Naive B cell (primary cell): ENCODE measurements at regions not wholly inside any gene's neighbourhood (a gene's known extent, or its start where the extent isn't known, plus 50 kb on each side); places are given as distances from the start of the nearest gene placed in this dataset.

ENCODE experiments used
- ATAC-seq, 2 donors: fragments of 150-1000 bp; cut with Tn5 transposase; 2 replicates each; pipeline ENCODE4 v1.10.0; 2021; ENCODE audit warnings: low read depth in 2 of 2, mild to moderate bottlenecking in 2 of 2, moderate library complexity in 2 of 2
- DNase-seq: peaks from one replicate; pipeline ENCODE4 v3.0.0; 2022
- H3K27ac Mint-ChIP-seq, 6 donors: one replicate each; pipeline ENCODE4 v1.8.0; 2020 to 2022; ENCODE audit warnings: mild to moderate bottlenecking in 6 of 6, mixed read lengths in 6 of 6, moderate library complexity in 5 of 6, inconsistent platforms in 2 of 6
- H3K27me3 Mint-ChIP-seq, 3 donors: one replicate each; pipeline ENCODE4 v1.8.0; 2021 to 2022; ENCODE audit warnings: mixed read lengths in 3 of 3, mild to moderate bottlenecking in 1 of 3
- H3K36me3 Mint-ChIP-seq, 2 donors: one replicate each; pipeline ENCODE4 v1.8.0; 2020 to 2022; ENCODE audit warnings: mixed read lengths in 2 of 2, inconsistent platforms in 1 of 2, mild to moderate bottlenecking in 1 of 2
- H3K4me1 Mint-ChIP-seq, 3 donors: one replicate each; pipeline ENCODE4 v1.8.0; 2020 to 2022; ENCODE audit warnings: mixed read lengths in 3 of 3, inconsistent platforms in 1 of 3, mild to moderate bottlenecking in 1 of 3, moderate library complexity in 1 of 3
- H3K4me3 Mint-ChIP-seq, 8 donors: one replicate each; pipeline ENCODE4 v1.8.0; 2020 to 2022; ENCODE audit warnings: mild to moderate bottlenecking in 8 of 8, mixed read lengths in 8 of 8, moderate library complexity in 8 of 8, inconsistent platforms in 2 of 8
- H3K9me3 Mint-ChIP-seq, 7 donors: one replicate each; pipeline ENCODE4 v1.8.0; 2020 to 2022; ENCODE audit warnings: mixed read lengths in 7 of 7, mild to moderate bottlenecking in 5 of 7, inconsistent platforms in 2 of 7, moderate library complexity in 1 of 7

DNA sequence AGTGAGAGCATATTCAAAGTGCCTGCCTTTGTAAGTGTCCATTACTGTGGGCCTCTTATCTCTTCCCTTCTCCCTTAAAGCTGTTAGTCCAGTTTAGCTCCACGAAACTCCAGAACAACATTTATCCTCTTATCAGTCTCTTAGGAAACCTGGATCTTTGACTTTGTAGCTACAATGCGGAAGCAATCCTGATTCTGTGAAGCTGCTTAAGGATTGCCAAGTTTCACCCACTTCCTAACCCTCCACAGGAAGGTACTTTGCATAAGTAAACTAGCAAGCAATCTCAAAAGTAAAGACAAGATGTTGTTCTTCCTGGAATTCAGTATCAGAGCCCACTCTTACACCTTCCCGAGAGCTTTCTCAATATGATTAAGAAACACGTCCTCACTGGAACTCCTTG, 164.9 kb upstream of the USP25 start:
- ATAC-seq (no peak), DNase-seq (no peak)
- Mint-ChIP-seq H3K4me1 (no peaks in the 10 kb centered on the region), H3K4me3 (no peak overlapping the region), H3K9me3 (no peaks in the 10 kb centered on the region), H3K36me3 (no peaks in the 10 kb centered on the region), H3K27ac (no peak overlapping the region), H3K27me3 (peaks cover 3 to 11% (median 8%) of the 10 kb centered on the region in 3 donors)

- no peak overlapping the region for H3K27ac Mint-ChIP-seq
- DNase-seq, result no peak
- no peaks in the 10 kb centered on the region for H3K36me3 Mint-ChIP-seq
- peaks cover 3 to 11% (median 8%) of the 10 kb centered on the region in 3 donors for H3K27me3 Mint-ChIP-seq
- no peaks in the 10 kb centered on the region for H3K4me1 Mint-ChIP-seq
- ATAC-seq, result no peak
- H3K4me3 Mint-ChIP-seq, result no peak overlapping the region
- no peaks in the 10 kb centered on the region for H3K9me3 Mint-ChIP-seq
Measured at GRCh38 chr21:15566703-15567102, 163.1 kb upstream of the USP25 start.

- H3K9me3 Mint-ChIP-seq, result no peaks in the 10 kb centered on the region
- no peaks in the 10 kb centered on the region for H3K4me1 Mint-ChIP-seq
- DNase-seq (no peak), ATAC-seq (no peak)
- H3K36me3 Mint-ChIP-seq, result no peaks in the 10 kb centered on the region
- H3K27me3 Mint-ChIP-seq, result peaks cover 3 to 11% (median 8%) of the 10 kb centered on the region in 3 donors
- H3K4me3 Mint-ChIP-seq, result no peak overlapping the region
- H3K27ac Mint-ChIP-seq, result no peak overlapping the region
Measured at GRCh38 chr21:15567191-15567590, 162.6 kb upstream of the USP25 start.

DNA sequence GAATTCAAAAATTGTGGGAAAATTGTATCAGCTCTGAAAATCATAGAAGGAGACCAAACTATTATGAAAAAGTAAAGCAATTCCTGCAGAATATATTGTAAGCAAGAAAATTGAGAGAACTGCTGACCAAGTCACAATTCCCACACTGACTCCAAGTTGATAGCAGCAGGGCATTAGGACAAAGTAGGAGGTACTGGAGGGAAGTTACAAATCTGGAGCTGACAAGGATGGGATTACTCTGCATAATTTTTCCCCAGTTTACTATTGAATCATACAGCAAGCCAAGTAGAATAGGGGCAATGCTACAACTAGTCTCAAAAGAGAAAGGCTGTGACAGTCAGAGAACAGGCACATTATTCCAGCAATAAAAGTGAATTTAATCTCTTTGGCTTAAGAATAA, 161.3 kb upstream of the USP25 start:
- no peaks in the 10 kb centered on the region for H3K36me3 Mint-ChIP-seq
- ATAC-seq, result no peak
- no peaks in the 10 kb centered on the region for H3K9me3 Mint-ChIP-seq
- H3K4me3 Mint-ChIP-seq, result no peak overlapping the region
- no peak overlapping the region for H3K27ac Mint-ChIP-seq
- peaks cover 3 to 11% (median 8%) of the 10 kb centered on the region in 3 donors for H3K27me3 Mint-ChIP-seq
- H3K4me1 Mint-ChIP-seq, result no peaks in the 10 kb centered on the region
- no peak for DNase-seq

- no peak for DNase-seq
- Mint-ChIP-seq H3K4me1 (no peaks in the 10 kb centered on the region), H3K27ac (no peak overlapping the region), H3K27me3 (no peaks in the 10 kb centered on the region), H3K9me3 (peaks cover 0 to 2% (median 0%) of the 10 kb centered on the region in 7 donors), H3K36me3 (no peaks in the 10 kb centered on the region), H3K4me3 (no peak overlapping the region)
- no peak for ATAC-seq
Measured at GRCh38 chr21:15586752-15587427, 142.9 kb upstream of the USP25 start.

DNA sequence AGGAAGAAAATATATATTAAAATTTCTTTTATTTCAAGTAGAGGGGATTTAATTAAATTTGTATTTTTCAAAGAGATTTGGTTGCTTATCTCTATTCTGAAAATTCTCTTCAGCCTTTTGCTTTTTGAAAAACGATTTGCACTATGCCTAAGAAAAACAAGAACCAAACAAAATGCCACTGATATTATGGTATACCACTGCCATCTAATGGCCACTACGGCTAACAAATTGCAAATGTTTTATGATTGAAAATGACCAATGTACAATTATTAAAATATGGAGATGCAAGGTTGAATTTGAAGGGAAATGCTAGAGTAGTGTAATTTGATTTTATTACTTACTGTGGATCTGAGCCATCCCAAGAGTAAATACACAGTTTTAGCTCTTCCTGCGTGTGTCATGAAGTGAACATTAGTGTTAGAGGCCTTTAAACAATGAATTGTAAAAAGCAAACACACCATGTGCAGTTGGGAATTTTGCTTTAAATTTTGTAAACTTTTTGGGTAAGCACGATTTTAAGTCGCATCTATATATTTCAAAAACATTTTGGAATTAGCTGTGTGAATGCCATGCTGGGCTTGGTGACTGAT, 137.4 kb upstream of the USP25 start:
- no peaks in the 10 kb centered on the region for H3K36me3 Mint-ChIP-seq
- H3K9me3 Mint-ChIP-seq, result no peaks in the 10 kb centered on the region
- no peak overlapping the region for H3K4me3 Mint-ChIP-seq
- no peaks in the 10 kb centered on the region for H3K27me3 Mint-ChIP-seq
- H3K27ac Mint-ChIP-seq, result no peak overlapping the region
- no peaks in the 10 kb centered on the region for H3K4me1 Mint-ChIP-seq
- ATAC-seq (peak in 1 of 2 donors; percentile 32), DNase-seq (peak; percentile 33)

DNA sequence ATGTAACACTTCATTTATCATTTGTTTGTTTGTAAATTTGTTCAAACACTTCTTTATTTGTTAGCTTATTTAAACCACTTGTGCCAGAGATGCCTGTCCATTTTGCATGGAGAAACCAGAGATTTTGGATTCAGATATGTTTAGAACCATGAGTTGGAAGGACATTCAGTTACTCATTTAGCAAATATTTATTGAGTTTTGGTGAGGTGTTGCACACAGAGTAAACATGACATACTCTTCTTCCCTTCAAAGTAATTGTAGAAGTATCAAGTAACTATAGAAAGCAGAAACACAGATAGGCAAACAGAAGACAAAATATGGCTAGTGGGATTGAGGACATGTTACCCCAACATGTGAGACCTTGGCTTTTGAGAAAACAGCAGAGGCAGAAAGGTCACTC, 136.8 kb upstream of the USP25 start:
- no peak for ATAC-seq
- no peak overlapping the region for H3K27ac Mint-ChIP-seq
- H3K9me3 Mint-ChIP-seq, result no peaks in the 10 kb centered on the region
- H3K27me3 Mint-ChIP-seq, result no peaks in the 10 kb centered on the region
- no peaks in the 10 kb centered on the region for H3K4me1 Mint-ChIP-seq
- H3K4me3 Mint-ChIP-seq, result no peak overlapping the region
- DNase-seq, result no peak
- H3K36me3 Mint-ChIP-seq, result no peaks in the 10 kb centered on the region

- Mint-ChIP-seq H3K36me3 (no peaks in the 10 kb centered on the region), H3K9me3 (no peaks in the 10 kb centered on the region), H3K27me3 (peaks cover under 1 to 11% (median 8%) of the 10 kb centered on the region in 3 donors), H3K27ac (peak overlapping the region in 2 of 6 donors; percentile 0 to 78), H3K4me3 (no peak overlapping the region), H3K4me1 (no peaks in the 10 kb centered on the region)
- DNase-seq (no peak), ATAC-seq (no peak)
Measured at GRCh38 chr21:15601390-15601789, 128.4 kb upstream of the USP25 start.

GRCh38 chr21:15604413-15604812, 125.4 kb upstream of the USP25 start:
- ATAC-seq (no peak), DNase-seq (no peak)
- Mint-ChIP-seq H3K27me3 (peaks cover 6 to 11% (median 8%) of the 10 kb centered on the region in 3 donors), H3K27ac (no peak overlapping the region), H3K9me3 (no peaks in the 10 kb centered on the region), H3K36me3 (no peaks in the 10 kb centered on the region), H3K4me3 (no peak overlapping the region), H3K4me1 (no peaks in the 10 kb centered on the region)

DNA sequence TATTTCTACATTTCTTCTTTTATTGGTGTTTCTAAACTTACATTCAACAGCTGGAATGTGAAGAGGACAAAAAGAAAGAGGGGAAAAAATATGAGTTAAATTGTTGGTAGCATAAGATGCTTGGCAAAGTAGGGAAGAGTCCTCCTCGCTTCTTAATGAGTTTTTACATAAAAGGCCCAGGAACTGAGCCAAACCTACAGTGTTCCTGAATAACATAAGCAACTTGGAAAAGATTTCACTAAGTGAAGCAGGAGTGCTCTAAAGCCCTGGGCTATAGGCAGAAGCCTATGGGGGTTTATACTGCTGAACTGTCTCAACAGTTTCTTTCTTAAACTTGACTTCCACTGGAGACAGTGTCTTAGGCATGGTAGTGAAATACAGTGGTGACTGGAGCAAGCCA, 115.0 kb upstream of the USP25 start:
- Mint-ChIP-seq H3K9me3 (peaks cover 0 to 1% (median 0%) of the 10 kb centered on the region in 7 donors), H3K27me3 (peaks cover 0 to 8% (median 0%) of the 10 kb centered on the region in 3 donors), H3K4me1 (no peaks in the 10 kb centered on the region), H3K4me3 (no peak overlapping the region), H3K36me3 (no peaks in the 10 kb centered on the region), H3K27ac (no peak overlapping the region)
- no peak for ATAC-seq
- no peak for DNase-seq

DNA sequence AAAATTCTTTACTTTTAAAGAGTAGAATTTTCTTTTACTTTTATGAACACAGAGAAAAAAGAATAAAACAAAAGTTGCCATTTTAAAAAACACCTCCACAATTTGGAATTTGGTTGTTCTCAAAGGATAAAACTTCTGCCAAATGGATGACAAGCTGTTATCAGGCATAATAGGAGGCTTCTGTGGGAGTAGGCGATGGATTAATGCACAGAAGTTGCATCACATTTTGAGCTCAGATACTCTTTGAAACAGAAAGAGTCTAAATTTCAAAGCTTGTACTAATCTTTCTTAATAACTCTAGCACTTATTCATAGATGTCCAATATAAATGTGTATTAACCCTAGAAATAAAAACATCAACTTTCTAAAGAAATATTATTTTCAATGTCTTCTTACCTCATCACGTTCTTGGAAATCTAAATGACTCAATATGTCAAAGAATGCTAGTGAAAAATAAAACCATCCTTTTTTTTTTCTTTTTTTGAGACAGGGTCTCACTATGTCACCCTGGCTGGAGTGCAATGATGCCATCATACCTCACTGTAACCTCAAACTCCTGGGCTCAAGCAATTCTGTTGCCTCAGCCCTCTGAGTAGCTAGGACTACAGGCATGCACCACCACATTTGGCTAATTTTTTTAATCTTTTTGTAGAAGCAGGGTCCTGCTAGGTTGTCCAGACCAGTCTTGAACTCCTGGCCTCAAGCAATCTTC, 112.8 kb upstream of the USP25 start:
- no peaks in the 10 kb centered on the region for H3K4me1 Mint-ChIP-seq
- H3K4me3 Mint-ChIP-seq, result no peak overlapping the region
- H3K9me3 Mint-ChIP-seq, result no peaks in the 10 kb centered on the region
- H3K27me3 Mint-ChIP-seq, result peaks cover 0 to 8% (median 0%) of the 10 kb centered on the region in 3 donors
- DNase-seq (no peak), ATAC-seq (no peak)
- H3K27ac Mint-ChIP-seq, result no peak overlapping the region
- no peaks in the 10 kb centered on the region for H3K36me3 Mint-ChIP-seq

- H3K27me3 Mint-ChIP-seq, result peaks cover 0 to 9% (median 0%) of the 10 kb centered on the region in 3 donors
- DNase-seq, result no peak
Measured at GRCh38 chr21:15617964-15618363, 111.8 kb upstream of the USP25 start.

GRCh38 chr21:15620892-15621291, 108.9 kb upstream of the USP25 start:
- H3K4me1 Mint-ChIP-seq, result no peaks in the 10 kb centered on the region
- H3K9me3 Mint-ChIP-seq, result no peaks in the 10 kb centered on the region
- H3K27ac Mint-ChIP-seq, result no peak overlapping the region
- ATAC-seq, result no peak
- no peak for DNase-seq
- H3K4me3 Mint-ChIP-seq, result no peak overlapping the region
- no peaks in the 10 kb centered on the region for H3K36me3 Mint-ChIP-seq
- H3K27me3 Mint-ChIP-seq, result peaks cover 0 to 24% (median 0%) of the 10 kb centered on the region in 3 donors

More at GRCh38 chr21:15617964-15618363, 111.8 kb upstream of the USP25 start:
- no peak overlapping the region for H3K4me3 Mint-ChIP-seq
- H3K36me3 Mint-ChIP-seq, result no peaks in the 10 kb centered on the region
- H3K4me1 Mint-ChIP-seq, result no peaks in the 10 kb centered on the region
- no peaks in the 10 kb centered on the region for H3K9me3 Mint-ChIP-seq
- no peak overlapping the region for H3K27ac Mint-ChIP-seq
- no peak for ATAC-seq

GRCh38 chr21:15624646-15625045, 105.1 kb upstream of the USP25 start:
- ATAC-seq, result no peak
- Mint-ChIP-seq H3K36me3 (no peaks in the 10 kb centered on the region), H3K4me3 (no peak overlapping the region)

More at GRCh38 chr21:15624646-15625045, 105.1 kb upstream of the USP25 start:
- H3K9me3 Mint-ChIP-seq, result no peaks in the 10 kb centered on the region
- H3K27ac Mint-ChIP-seq, result no peak overlapping the region
- no peak for DNase-seq
- H3K27me3 Mint-ChIP-seq, result peaks cover 0 to 24% (median 0%) of the 10 kb centered on the region in 3 donors
- no peaks in the 10 kb centered on the region for H3K4me1 Mint-ChIP-seq
